Gastroesophageal sphincter (tissue), 3 donors: ENCODE measurements at regions not wholly inside any gene's neighbourhood (a gene's known extent, or its start where the extent isn't known, plus 50 kb on each side); places are given as distances from the start of the nearest gene placed in this dataset.

Experiments used
- CTCF ChIP-seq, 4 experiments: fragments of 200-600 bp in 2 of 4; fragments of 450-650 bp in 2 of 4; sonication (generic) in 1 of 4; IDR thresholded peaks; one replicate each; pipeline ENCODE4 v1.5.1; 2017 to 2019; ENCODE audit warnings: antibody characterized with exemption in 4 of 4, mild to moderate bottlenecking in 2 of 4, moderate library complexity in 2 of 4
- POLR2A ChIP-seq, 2 donors: fragments of 450-650 bp; IDR thresholded peaks; one replicate each; pipeline ENCODE4 v1.6.1; 2017; ENCODE audit warnings: antibody characterized with exemption in 2 of 2, mild to moderate bottlenecking in 2 of 2, moderate library complexity in 1 of 2

DNA sequence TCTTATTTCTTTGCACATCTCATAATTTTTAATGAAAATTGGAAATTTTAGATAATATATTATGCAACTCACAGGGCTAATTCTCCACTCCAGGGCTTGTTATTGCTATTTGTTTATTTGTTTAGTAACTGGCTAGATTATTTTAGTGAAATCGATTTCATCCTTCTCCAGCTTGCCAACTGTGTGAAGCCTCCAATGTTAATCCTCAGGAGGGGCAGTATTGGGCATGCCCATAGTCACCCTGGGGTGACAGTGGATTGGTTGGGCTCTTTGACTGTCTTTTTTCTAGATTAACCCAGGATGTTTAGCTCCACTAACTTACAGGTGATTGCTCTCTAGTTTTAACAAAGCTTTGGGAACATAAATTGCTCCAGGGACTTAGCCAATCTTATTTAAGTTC lies 450.1 kb downstream of the BMP2 start:
- TF ChIP-seq CTCF (IDR thresholded peaks at IDR 0.05) (no peak), POLR2A (IDR thresholded peaks at IDR 0.05) (no peak)
